Inferior parietal cortex (tissue), 1 donor: ENCODE measurements at regions not wholly inside any gene's neighbourhood (a gene's known extent, or its start where the extent isn't known, plus 50 kb on each side); places are given as distances from the start of the nearest gene placed in this dataset.

ENCODE experiments used
- DNase-seq: peaks from one replicate; pipeline ENCODE4 v3.0.0-alpha.2; 2016; ENCODE audit errors: extremely low spot score

DNA sequence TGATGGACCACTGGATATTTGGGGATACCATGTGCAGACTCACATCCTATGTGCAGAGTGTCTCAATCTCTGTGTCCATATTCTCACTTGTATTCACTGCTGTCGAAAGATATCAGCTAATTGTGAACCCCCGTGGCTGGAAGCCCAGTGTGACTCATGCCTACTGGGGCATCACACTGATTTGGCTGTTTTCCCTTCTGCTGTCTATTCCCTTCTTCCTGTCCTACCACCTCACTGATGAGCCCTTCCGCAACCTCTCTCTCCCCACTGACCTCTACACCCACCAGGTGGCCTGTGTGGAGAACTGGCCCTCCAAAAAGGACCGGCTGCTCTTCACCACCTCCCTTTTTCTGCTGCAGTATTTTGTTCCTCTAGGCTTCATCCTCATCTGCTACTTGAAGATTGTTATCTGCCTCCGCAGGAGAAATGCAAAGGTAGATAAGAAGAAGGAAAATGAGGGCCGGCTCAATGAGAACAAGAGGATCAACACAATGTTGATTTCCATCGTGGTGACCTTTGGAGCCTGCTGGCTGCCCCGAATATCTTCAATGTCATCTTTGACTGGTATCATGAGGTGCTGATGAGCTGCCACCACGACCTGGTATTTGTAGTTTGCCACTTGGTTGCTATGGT is 54.5 kb upstream of the HNRNPA0 start:
- no peak for DNase-seq

GRCh38 chr5:137815202-137815990 is 52.3 kb upstream of the MYOT start:
- peak; percentile 27 for DNase-seq
